ENCODE measurements at regions not wholly inside any gene's neighbourhood (a gene's known extent, or its start where the extent isn't known, plus 50 kb on each side); places are given as distances from the start of the nearest gene placed in this dataset.

- TF ChIP-seq ELK1 (IDR thresholded peaks at IDR 0.05; ENCODE audit: low read depth, low read length): no peak
- TF ChIP-seq KDM5A (IDR thresholded peaks at IDR 0.05): no peak
- TF ChIP-seq CTCF (IDR thresholded peaks at IDR 0.05): no peak
- no peak for TF ChIP-seq POLR2A (IDR thresholded peaks at IDR 0.05; ENCODE audit: low read length)
- TF ChIP-seq RAD21 (conservative IDR thresholded peaks at IDR 0.05 in 1 of 2, IDR thresholded peaks at IDR 0.05 in 1 of 2): no peak
- TF ChIP-seq KDM1A (IDR thresholded peaks at IDR 0.05; ENCODE audit: low read depth): no peak
- no peak for TF ChIP-seq SMC3 (IDR thresholded peaks at IDR 0.05)
- TF ChIP-seq CHD2 (IDR thresholded peaks at IDR 0.05; ENCODE audit: low read length, partially characterized antibody): no peak
- TF ChIP-seq HMGXB4 (CRISPR knock-in tag; IDR thresholded peaks at IDR 0.05; ENCODE audit: borderline replicate concordance): no peak
- no peak for TF ChIP-seq USF2 (IDR thresholded peaks at IDR 0.05)
- TF ChIP-seq RNF2 (IDR thresholded peaks at IDR 0.05; ENCODE audit: borderline replicate concordance, low read depth): no peak
- no peak for TF ChIP-seq MAZ (IDR thresholded peaks at IDR 0.05; ENCODE audit: borderline replicate concordance, low read depth, low read length)
- no peak for TF ChIP-seq EP300 (IDR thresholded peaks at IDR 0.05)
These were observed 260.6 kb downstream of the C16orf95 start for GRCh38 chr16:87056551-87056950.

Measured in A549 (cell line).